NCI-H1092 (cell line): ENCODE measurements at regions not wholly inside any gene's neighbourhood (a gene's known extent, or its start where the extent isn't known, plus 50 kb on each side); places are given as distances from the start of the nearest gene placed in this dataset.
A peak's percentile ranks its signal among the peaks of the same experiment; 100 is the strongest.

Experiments
- DNase-seq: peaks from one replicate; lab custom pipeline; 2025; lab: John Stamatoyannopoulos, UW

- DNase-seq: no peak
These were observed 54.0 kb upstream of the PRPS1L1 start for GRCh38 chr7:18081617-18082016.

- DNase-seq: no peak
These were observed 54.5 kb upstream of the PRPS1L1 start for GRCh38 chr7:18082169-18082568.

GRCh38 chr7:18086165-18087025 is 58.7 kb upstream of the PRPS1L1 start:
- DNase-seq: peak; percentile 63

- peak; percentile 59 for DNase-seq
These were observed 59.5 kb upstream of the PRPS1L1 start for GRCh38 chr7:18087026-18087686.

- peak; percentile 69 for DNase-seq
These were observed 60.0 kb upstream of the PRPS1L1 start for GRCh38 chr7:18087687-18088078.

GRCh38 chr7:18096087-18096486 is 68.4 kb upstream of the PRPS1L1 start:
- DNase-seq: no peak

- no peak for DNase-seq
These were observed 74.9 kb upstream of the PRPS1L1 start for GRCh38 chr7:18102576-18102975.

GRCh38 chr7:18103436-18104218 is 76.0 kb upstream of the PRPS1L1 start:
- DNase-seq: no peak

GRCh38 chr7:18109762-18110161 is 82.1 kb upstream of the PRPS1L1 start:
- no peak for DNase-seq

GRCh38 chr7:18116661-18117060 is 89.0 kb upstream of the PRPS1L1 start:
- no peak for DNase-seq

GRCh38 chr7:18117482-18117881 is 89.8 kb upstream of the PRPS1L1 start:
- DNase-seq: no peak

GRCh38 chr7:18119985-18120384 is 92.3 kb upstream of the PRPS1L1 start:
- DNase-seq: no peak

GRCh38 chr7:18123508-18124239 is 96.0 kb upstream of the PRPS1L1 start:
- DNase-seq: no peak

GRCh38 chr7:18125476-18125875 is 97.8 kb upstream of the PRPS1L1 start:
- DNase-seq: no peak

GRCh38 chr7:18126281-18126680 is 98.6 kb upstream of the PRPS1L1 start:
- no peak for DNase-seq

GRCh38 chr7:18128846-18129245 is 101.2 kb upstream of the PRPS1L1 start:
- no peak for DNase-seq

GRCh38 chr7:18132811-18133210 is 105.2 kb upstream of the PRPS1L1 start:
- DNase-seq: no peak

GRCh38 chr7:18133921-18134320 is 106.3 kb upstream of the PRPS1L1 start:
- DNase-seq: no peak

- DNase-seq: no peak
These were observed 113.3 kb upstream of the PRPS1L1 start for GRCh38 chr7:18140943-18141342.

- DNase-seq: no peak
These were observed 116.5 kb upstream of the PRPS1L1 start for GRCh38 chr7:18144166-18144565.

- DNase-seq: no peak
These were observed 117.5 kb upstream of the PRPS1L1 start for GRCh38 chr7:18145160-18145559.

- DNase-seq: no peak
These were observed 123.8 kb upstream of the PRPS1L1 start for GRCh38 chr7:18151422-18151821.
